ENCODE measurements at regions not wholly inside any gene's neighbourhood (a gene's known extent, or its start where the extent isn't known, plus 50 kb on each side); places are given as distances from the start of the nearest gene placed in this dataset.

- Mint-ChIP-seq H3K27ac (no peak overlapping the region), H3K36me3 (no peaks in the 10 kb centered on the region), H3K9me3 (no peaks in the 10 kb centered on the region), H3K27me3 (peaks cover 24 to 39% of the 10 kb centered on the region in 2 donors), H3K4me1 (ENCODE audit: low read depth in 2 of 2) (no peaks in the 10 kb centered on the region), H3K4me3 (no peak overlapping the region)
- no peak for ATAC-seq
- DNase-seq (ENCODE audit: low spot score) = no peak
These were observed 63.5 kb upstream of the FN1 start for GRCh38 chr2:215499331-215499730.

GRCh38 chr2:215498431-215498830 is 62.6 kb upstream of the FN1 start:
- peaks cover 27 to 43% of the 10 kb centered on the region in 2 donors for H3K27me3 Mint-ChIP-seq
- no peaks in the 10 kb centered on the region for H3K9me3 Mint-ChIP-seq
- H3K27ac Mint-ChIP-seq = no peak overlapping the region
- no peaks in the 10 kb centered on the region for H3K4me1 Mint-ChIP-seq (ENCODE audit: low read depth in 2 of 2)
- ATAC-seq (no peak), DNase-seq (ENCODE audit: low spot score) (no peak)
- H3K4me3 Mint-ChIP-seq = no peak overlapping the region
- no peaks in the 10 kb centered on the region for H3K36me3 Mint-ChIP-seq

- H3K4me1 Mint-ChIP-seq (ENCODE audit: low read depth in 2 of 2) = no peaks in the 10 kb centered on the region
- no peaks in the 10 kb centered on the region for H3K36me3 Mint-ChIP-seq
- no peak overlapping the region for H3K4me3 Mint-ChIP-seq
- H3K9me3 Mint-ChIP-seq = no peaks in the 10 kb centered on the region
- H3K27ac Mint-ChIP-seq = no peak overlapping the region
- DNase-seq (ENCODE audit: low spot score) = no peak
- H3K27me3 Mint-ChIP-seq = peaks cover 19 to 44% of the 10 kb centered on the region in 2 donors
- ATAC-seq = no peak
These were observed 57.5 kb upstream of the FN1 start for GRCh38 chr2:215493376-215493775.

- Mint-ChIP-seq H3K4me3 (no peak overlapping the region), H3K27me3 (peaks cover 15 to 57% of the 10 kb centered on the region in 2 donors), H3K4me1 (ENCODE audit: low read depth in 2 of 2) (no peaks in the 10 kb centered on the region), H3K27ac (no peak overlapping the region), H3K9me3 (no peaks in the 10 kb centered on the region), H3K36me3 (no peaks in the 10 kb centered on the region)
- DNase-seq (ENCODE audit: low spot score) (no peak), ATAC-seq (no peak)
These were observed 53.5 kb upstream of the FN1 start for GRCh38 chr2:215489288-215489848.

GRCh38 chr2:215487002-215487372 is 51.1 kb upstream of the FN1 start:
- Mint-ChIP-seq H3K4me1 (ENCODE audit: low read depth in 2 of 2) (no peaks in the 10 kb centered on the region), H3K4me3 (no peak overlapping the region), H3K27ac (no peak overlapping the region), H3K9me3 (no peaks in the 10 kb centered on the region), H3K27me3 (peaks cover 14 to 52% of the 10 kb centered on the region in 2 donors), H3K36me3 (no peaks in the 10 kb centered on the region)
- ATAC-seq (no peak), DNase-seq (ENCODE audit: low spot score) (no peak)

- no peak for ATAC-seq
- Mint-ChIP-seq H3K27ac (no peak overlapping the region), H3K4me1 (ENCODE audit: low read depth in 2 of 2) (no peaks in the 10 kb centered on the region), H3K36me3 (no peaks in the 10 kb centered on the region), H3K4me3 (no peak overlapping the region), H3K27me3 (peaks cover 14 to 46% of the 10 kb centered on the region in 2 donors), H3K9me3 (no peaks in the 10 kb centered on the region)
- DNase-seq (ENCODE audit: low spot score) = no peak
These were observed 50.6 kb upstream of the FN1 start for GRCh38 chr2:215486291-215487001.
